ENCODE measurements at regions not wholly inside any gene's neighbourhood (a gene's known extent, or its start where the extent isn't known, plus 50 kb on each side); places are given as distances from the start of the nearest gene placed in this dataset.

- ATAC-seq = no peak
- TF ChIP-seq CREB5 (CRISPR knock-in tag; IDR thresholded peaks at IDR 0.05; ENCODE audit: low read depth) = no peak
- TF ChIP-seq RARB (CRISPR knock-in tag; IDR thresholded peaks at IDR 0.05) = no peak
- TF ChIP-seq ISL1 (CRISPR knock-in tag; IDR thresholded peaks at IDR 0.05) = no peak
- no peak for TF ChIP-seq TSHZ2 (CRISPR knock-in tag; IDR thresholded peaks at IDR 0.05)
- no peak for TF ChIP-seq ZFP3 (CRISPR knock-in tag; IDR thresholded peaks at IDR 0.05)
- no peak for TF ChIP-seq ESRRG (CRISPR knock-in tag; IDR thresholded peaks at IDR 0.05)
- no peak for TF ChIP-seq PPARA (CRISPR knock-in tag; IDR thresholded peaks at IDR 0.05; ENCODE audit: borderline replicate concordance)
- TF ChIP-seq BACH2 (CRISPR knock-in tag; IDR thresholded peaks at IDR 0.05; ENCODE audit: borderline replicate concordance) = no peak
- TF ChIP-seq, protein P1, sequence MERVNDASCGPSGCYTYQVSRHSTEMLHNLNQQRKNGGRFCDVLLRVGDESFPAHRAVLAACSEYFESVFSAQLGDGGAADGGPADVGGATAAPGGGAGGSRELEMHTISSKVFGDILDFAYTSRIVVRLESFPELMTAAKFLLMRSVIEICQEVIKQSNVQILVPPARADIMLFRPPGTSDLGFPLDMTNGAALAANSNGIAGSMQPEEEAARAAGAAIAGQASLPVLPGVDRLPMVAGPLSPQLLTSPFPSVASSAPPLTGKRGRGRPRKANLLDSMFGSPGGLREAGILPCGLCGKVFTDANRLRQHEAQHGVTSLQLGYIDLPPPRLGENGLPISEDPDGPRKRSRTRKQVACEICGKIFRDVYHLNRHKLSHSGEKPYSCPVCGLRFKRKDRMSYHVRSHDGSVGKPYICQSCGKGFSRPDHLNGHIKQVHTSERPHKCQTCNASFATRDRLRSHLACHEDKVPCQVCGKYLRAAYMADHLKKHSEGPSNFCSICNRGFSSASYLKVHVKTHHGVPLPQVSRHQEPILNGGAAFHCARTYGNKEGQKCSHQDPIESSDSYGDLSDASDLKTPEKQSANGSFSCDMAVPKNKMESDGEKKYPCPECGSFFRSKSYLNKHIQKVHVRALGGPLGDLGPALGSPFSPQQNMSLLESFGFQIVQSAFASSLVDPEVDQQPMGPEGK (CRISPR knock-in tag; IDR thresholded peaks at IDR 0.05; ENCODE audit: borderline replicate concordance) = no peak
- TF ChIP-seq ZNF8 (CRISPR knock-in tag; IDR thresholded peaks at IDR 0.05) = no peak
- TF ChIP-seq, protein P2, sequence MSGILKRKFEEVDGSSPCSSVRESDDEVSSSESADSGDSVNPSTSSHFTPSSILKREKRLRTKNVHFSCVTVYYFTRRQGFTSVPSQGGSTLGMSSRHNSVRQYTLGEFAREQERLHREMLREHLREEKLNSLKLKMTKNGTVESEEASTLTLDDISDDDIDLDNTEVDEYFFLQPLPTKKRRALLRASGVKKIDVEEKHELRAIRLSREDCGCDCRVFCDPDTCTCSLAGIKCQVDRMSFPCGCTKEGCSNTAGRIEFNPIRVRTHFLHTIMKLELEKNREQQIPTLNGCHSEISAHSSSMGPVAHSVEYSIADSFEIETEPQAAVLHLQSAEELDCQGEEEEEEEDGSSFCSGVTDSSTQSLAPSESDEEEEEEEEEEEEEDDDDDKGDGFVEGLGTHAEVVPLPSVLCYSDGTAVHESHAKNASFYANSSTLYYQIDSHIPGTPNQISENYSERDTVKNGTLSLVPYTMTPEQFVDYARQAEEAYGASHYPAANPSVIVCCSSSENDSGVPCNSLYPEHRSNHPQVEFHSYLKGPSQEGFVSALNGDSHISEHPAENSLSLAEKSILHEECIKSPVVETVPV (CRISPR knock-in tag; IDR thresholded peaks at IDR 0.05) = no peak
- no peak for TF ChIP-seq ZNF565 (CRISPR knock-in tag; conservative IDR thresholded peaks at IDR 0.05; ENCODE audit: low read depth)
- TF ChIP-seq, protein P3, sequence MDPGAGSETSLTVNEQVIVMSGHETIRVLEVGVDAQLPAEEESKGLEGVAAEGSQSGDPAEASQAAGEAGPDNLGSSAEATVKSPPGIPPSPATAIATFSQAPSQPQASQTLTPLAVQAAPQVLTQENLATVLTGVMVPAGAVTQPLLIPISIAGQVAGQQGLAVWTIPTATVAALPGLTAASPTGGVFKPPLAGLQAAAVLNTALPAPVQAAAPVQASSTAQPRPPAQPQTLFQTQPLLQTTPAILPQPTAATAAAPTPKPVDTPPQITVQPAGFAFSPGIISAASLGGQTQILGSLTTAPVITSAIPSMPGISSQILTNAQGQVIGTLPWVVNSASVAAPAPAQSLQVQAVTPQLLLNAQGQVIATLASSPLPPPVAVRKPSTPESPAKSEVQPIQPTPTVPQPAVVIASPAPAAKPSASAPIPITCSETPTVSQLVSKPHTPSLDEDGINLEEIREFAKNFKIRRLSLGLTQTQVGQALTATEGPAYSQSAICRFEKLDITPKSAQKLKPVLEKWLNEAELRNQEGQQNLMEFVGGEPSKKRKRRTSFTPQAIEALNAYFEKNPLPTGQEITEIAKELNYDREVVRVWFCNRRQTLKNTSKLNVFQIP (CRISPR knock-in tag; IDR thresholded peaks at IDR 0.05; ENCODE audit: borderline replicate concordance, low read depth) = no peak
- no peak for TF ChIP-seq ARNTL (CRISPR knock-in tag; IDR thresholded peaks at IDR 0.05; ENCODE audit: borderline replicate concordance, low read depth)
- TF ChIP-seq ZNF70 (CRISPR knock-in tag; IDR thresholded peaks at IDR 0.05) = no peak
Observed at GRCh38 chr5:6859023-6859422, 145.8 kb downstream of the TENT4A start.

DNA sequence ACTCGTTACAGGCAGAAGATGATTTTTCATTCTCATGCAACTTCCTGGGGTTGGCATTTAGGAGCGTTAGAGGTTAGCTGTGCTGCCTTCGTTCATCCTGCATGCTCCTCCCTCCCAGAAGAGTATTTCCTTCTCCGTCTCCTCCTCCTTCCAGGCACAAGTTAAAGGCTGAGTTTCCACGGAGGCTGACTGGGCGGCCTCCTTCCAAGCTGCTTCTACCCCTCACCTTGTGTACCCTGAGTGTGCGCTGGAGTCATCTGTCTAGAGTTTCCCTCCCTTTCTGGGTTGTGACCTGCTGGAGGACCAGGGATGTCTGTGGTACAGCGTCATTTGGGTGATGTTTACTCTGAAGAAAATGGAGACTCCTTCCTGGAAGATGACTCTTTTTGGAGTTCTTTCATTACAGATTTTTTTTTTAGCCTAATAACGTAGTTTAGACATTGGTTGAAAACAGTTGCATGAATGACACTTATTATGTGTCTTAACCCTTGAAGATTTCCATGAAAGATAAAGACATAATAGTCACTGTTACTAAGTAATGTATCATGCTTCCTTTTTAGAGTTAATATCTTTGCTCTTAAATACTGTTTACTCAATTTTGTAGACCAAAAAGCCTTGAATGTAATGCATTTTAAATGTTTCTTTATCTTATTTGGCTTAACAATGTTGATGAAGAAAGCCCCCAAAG is 146.9 kb downstream of the TENT4A start:
- no peak for ATAC-seq
- TF ChIP-seq TCF4 (CRISPR knock-in tag; IDR thresholded peaks at IDR 0.05; ENCODE audit: borderline replicate concordance) (no peak), ZNF8 (CRISPR knock-in tag; IDR thresholded peaks at IDR 0.05) (no peak), PPARA (CRISPR knock-in tag; IDR thresholded peaks at IDR 0.05; ENCODE audit: borderline replicate concordance) (no peak), ISL1 (CRISPR knock-in tag; IDR thresholded peaks at IDR 0.05) (no peak), CREB5 (CRISPR knock-in tag; IDR thresholded peaks at IDR 0.05; ENCODE audit: low read depth) (no peak), ZFP3 (CRISPR knock-in tag; IDR thresholded peaks at IDR 0.05) (no peak), BACH2 (CRISPR knock-in tag; IDR thresholded peaks at IDR 0.05; ENCODE audit: borderline replicate concordance) (no peak), ARNTL (CRISPR knock-in tag; IDR thresholded peaks at IDR 0.05; ENCODE audit: borderline replicate concordance, low read depth) (no peak), SNAI2 (CRISPR knock-in tag; IDR thresholded peaks at IDR 0.05) (no peak), TSHZ2 (CRISPR knock-in tag; IDR thresholded peaks at IDR 0.05) (no peak), RARB (CRISPR knock-in tag; IDR thresholded peaks at IDR 0.05) (no peak)
- TF ChIP-seq, protein P3 (CRISPR knock-in tag; IDR thresholded peaks at IDR 0.05; ENCODE audit: borderline replicate concordance, low read depth) = no peak
- TF ChIP-seq, protein P1 (CRISPR knock-in tag; IDR thresholded peaks at IDR 0.05; ENCODE audit: borderline replicate concordance) = no peak
